Iris pigment epithelial cell (primary cell): ENCODE measurements at regions not wholly inside any gene's neighbourhood (a gene's known extent, or its start where the extent isn't known, plus 50 kb on each side); places are given as distances from the start of the nearest gene placed in this dataset.
"Not testable (repeated sequence)": the region's sequence is repeated elsewhere in the genome, so short reads cannot be mapped to it uniquely, and the experiment has no call there.

Experiments used
- DNase-seq: peaks from one replicate; pipeline ENCODE4 v3.0.0-alpha.2; 2011; ENCODE audit warnings: low read depth

DNA sequence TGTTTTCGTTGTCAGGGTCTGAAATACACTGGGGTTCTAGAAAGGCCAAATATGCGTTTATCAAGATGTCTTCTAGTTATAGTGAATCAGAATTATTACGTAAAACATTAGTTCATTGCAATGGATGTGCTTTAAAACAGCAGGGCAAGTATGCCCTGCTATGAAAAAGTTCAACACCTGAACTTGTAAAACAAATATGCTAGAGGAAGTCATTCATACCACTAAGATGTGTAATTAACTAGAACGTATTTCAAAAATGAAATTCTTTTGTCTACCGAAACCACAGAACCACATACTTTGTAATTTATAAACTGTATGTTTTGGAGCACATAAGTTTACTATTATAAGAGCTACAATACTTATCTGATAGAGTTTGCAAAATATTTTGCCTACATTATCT, 266.2 kb downstream of the KCTD12 start:
- DNase-seq = peak; percentile 80

DNA sequence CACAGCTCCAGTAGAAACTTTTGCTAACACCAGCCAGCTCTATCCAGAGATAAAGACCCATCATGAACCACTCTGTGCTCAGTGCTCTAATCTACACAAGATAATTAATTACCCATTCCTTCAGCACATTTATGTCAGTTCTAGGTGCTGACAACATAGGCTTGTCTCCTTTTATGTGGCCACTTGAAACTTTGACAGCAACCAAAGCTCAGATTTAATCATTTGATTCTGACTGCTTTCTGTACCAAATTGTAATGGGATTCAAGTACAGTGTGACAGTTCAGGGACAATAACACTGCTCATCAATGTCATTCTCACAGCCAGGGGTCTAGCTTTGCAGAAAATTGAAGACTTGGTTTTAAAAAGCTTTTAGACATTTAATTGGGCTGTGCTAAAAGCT, 266.6 kb downstream of the KCTD12 start:
- DNase-seq = no peak

DNA sequence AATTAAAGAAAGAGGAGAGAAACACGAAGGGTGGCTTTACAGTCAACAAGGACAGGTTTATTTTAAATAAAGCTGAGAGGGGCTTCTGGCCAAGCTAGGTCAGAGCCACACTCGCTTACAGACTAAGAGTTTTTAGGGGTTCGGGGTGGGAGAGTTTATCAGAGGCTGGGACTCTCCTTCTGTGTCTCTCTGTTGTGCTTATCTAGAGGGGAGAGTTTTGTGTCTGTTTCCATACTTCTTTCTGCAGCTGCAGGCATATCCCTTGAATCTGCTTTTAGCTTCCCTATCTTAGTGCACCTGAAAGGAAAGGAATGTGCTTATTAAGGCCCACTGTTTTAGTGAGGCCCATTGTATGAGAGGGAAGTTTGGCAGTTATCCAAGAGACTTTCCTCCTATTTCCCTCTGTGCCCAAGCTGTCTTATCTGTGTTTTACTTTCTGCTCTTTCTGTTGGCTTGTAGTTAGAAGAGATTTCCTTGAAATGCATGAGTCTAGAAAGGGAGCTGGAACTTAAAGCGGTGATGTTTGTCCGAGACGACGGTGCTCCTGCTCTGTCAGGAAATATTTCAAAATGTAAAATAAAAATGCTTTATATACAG, 275.3 kb downstream of the KCTD12 start:
- DNase-seq = peak; percentile 6

GRCh38 chr13:76609643-76610042, 276.6 kb downstream of the KCTD12 start:
- DNase-seq = peak; percentile 5

- DNase-seq = no peak
Observed at GRCh38 chr13:76607866-76608265, 278.3 kb downstream of the KCTD12 start.

GRCh38 chr13:76600081-76600480, 286.1 kb downstream of the KCTD12 start:
- peak; percentile 62 for DNase-seq

GRCh38 chr13:76597868-76598267, 288.3 kb downstream of the KCTD12 start:
- DNase-seq = no peak

- peak; percentile 37 for DNase-seq
Observed at GRCh38 chr13:76596216-76596615, 290.0 kb downstream of the KCTD12 start.

DNA sequence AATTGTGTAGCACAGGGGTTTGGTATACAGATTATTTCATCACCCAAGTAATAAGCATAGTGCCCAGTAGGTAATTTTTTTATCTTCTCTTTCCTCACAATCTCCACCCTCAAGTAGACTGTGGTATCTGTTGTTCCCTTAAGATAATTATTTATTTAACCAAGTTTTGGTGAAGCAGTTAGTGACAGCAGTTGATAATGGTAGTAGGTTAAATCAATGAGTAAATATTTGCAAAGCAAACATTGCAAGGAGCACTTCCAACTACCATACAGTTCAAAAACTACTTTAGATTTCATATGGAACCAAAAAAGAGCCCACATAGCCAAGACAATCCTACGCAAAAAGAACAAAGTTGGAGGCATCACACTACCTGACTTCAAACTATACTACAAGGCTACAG, 291.8 kb downstream of the KCTD12 start:
- no peak for DNase-seq

DNA sequence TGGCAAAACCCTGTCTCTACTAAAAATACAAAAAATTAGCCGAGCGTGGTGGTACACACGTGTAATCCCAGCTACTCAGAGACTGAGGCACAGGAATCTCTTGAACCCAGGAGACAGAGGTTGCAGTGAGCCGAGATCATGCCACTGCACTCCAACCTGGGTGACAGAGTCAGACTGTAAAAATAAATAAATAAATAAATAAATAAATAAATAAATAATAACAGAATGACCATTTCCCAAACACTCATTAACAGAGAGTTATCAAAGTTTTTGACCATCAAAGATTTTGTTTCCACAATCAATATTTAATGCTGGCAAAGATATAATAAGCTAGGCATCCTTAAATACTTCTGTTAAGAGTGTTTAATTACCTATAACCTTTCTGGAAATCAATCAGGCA, 299.4 kb downstream of the KCTD12 start:
- no peak for DNase-seq

- DNase-seq = no peak
Observed at GRCh38 chr13:76579701-76580100, 306.5 kb downstream of the KCTD12 start.

DNA sequence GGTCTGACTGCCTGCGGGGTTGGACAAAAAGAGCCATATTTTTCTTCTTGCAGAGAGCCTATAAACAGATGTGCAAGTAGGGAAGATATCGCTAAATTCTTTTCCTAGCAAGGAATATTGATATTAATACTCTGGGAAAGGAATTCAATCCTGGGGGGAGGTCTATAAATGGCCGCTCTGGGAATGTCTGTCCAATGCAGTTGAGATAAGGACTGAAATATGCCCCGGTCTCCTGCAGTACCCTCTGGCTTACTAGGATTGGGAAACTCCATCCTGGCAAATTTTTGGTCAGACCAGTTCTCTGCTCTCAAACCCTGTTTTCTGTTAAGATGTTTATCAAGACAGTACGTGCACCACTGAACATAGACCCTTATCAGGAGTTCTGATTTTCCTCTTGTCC, 310.6 kb downstream of the KCTD12 start:
- not testable (repeated sequence) for DNase-seq

DNA sequence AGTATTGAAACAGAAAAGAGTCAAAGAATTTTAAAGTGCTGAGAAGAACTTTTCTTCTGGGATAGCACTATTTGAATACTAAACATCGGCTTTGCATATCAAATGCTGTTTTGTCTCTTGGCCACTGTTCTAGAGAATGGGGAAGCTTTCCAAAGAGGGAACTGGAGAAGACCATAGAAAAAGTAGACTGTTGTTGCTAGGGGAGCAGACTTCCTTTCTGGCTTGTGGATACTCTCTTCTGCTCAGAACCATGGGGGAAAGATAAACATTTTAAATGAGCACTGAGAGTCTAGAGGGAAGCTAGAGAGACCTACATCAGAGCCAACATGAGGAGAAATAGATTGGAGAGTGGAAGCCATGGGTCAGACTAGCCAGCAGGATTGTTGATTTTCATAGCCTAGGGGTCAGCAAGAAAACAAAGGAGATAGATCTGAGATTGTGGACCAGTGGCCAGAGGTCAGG, 315.7 kb downstream of the KCTD12 start:
- no peak for DNase-seq

DNA sequence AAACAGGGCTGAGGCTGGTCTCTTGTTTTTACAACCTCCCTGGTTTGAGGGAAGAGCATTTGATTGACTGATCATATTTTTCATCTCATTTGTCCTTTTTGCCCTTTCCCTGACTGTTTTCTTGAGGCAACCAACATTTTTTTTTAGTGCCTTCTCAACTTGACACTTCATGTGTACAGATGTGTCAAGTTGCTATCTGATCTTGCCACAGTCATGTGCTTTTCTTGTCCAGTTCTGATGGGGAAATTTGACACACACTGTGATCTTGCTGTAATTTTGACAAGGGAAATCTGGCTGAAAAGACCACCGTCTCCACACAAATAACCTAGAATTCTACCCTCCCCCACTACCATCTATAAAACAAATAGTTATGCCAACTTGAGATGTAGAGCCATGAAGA, 329.6 kb downstream of the KCTD12 start:
- DNase-seq = no peak

DNA sequence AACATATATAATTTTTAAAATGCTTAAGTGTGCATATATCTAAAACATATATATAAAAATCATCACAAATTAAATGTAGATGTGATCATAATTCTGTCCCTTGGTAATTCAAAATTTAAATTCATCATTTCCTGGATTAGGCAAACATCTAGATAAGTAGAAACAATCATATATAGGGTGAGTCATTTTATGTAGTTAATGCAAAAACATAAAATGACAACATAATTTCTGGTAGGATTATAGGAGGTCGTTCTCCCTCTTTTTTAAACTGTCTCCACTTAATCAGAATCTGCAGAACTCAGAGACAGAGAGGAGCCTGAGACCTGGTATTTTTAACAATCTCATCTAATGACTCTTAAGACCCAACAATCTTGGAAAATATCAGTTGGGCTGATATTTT, 333.4 kb downstream of the KCTD12 start:
- no peak for DNase-seq

DNA sequence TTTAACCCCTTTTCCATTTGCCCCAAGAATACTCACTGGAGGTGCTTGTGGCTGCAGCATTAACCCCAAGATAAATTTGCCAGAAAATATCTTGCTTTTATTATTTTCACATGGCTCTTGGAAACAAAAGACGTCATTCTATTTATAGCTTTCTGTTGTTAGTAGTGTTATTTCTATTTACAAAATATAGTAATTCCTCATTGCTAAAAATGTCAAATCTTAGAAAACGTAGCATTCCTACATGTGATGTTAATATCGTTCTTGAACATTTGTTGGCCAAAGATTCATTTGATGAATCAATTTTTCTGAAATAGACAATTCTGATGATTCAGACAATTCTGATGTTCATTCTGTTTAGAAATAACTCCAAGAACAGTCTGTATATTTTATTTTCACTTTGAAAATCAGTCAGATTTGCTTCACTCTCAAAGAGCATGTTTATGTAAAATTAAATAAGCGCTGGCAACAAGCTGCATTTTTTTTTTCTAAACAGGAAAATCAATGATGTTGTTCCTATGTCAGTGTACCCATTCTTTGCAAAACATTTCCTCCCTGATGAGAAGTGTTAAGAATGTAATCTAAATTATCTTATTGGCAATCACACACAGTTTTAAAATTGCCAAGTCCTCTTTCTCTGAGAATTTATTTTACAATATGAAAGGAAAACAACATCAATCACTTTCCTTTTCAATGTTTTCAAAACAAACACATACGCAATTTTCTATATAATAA, 334.0 kb downstream of the KCTD12 start:
- DNase-seq = no peak

DNA sequence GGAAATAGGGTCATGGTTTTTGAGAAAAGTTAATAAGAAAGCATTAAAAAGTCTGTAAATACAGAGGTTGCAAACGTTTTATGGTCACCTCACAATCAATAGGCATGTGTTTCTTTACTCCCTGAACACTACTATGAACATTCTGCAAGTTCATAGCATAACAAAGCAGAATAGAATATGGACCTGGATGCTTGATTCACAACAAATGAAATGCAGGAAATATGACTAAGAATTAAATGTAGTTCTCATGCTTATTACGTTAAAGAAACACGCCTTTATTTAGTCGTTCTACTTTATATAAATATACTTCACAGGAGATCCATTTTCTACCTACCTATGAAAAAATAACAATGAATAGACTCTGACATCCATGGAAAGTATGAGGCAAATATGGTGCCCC, 344.0 kb downstream of the KCTD12 start:
- DNase-seq = no peak

- no peak for DNase-seq
Observed at GRCh38 chr13:76538004-76538403, 348.2 kb downstream of the KCTD12 start.

DNA sequence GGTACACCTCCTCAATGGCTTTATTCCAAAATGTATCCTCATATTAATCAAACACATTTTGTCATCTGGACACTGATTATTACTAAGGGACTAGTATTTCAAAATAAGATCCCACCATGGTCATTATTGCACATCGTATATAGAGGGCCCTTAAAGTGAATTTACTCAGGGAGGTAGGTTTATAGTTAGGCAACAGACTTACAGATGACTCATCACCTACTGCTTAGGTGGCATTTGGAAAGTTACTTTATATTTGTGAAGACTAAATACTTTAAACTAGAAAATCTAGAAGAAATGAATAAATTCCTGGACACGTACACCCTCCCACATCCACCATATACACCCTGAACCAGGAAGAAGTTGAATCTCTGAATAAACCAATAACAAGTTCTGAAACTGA, 353.0 kb downstream of the KCTD12 start:
- peak; percentile 79 for DNase-seq

DNA sequence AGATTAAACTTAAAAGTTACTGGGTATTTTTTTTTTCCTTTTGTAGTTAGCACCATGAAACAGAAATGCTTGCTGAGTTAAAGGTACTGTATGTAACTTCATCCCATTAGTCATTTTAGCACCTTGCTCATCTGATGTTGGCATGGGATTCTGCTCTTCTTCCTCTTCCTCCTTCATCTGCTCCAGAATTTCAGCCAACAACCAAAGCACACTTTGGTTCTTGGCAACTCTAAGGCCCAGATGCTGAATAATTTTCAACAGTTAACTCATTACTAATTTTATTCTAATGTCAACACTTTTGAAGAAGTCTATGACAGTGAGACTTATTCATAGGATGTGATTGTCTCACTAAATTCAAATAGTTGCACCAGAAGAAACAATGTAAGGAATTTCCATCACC, 359.2 kb downstream of the KCTD12 start:
- no peak for DNase-seq

- no peak for DNase-seq
Observed at GRCh38 chr13:76523740-76524340, 362.4 kb downstream of the KCTD12 start.

DNA sequence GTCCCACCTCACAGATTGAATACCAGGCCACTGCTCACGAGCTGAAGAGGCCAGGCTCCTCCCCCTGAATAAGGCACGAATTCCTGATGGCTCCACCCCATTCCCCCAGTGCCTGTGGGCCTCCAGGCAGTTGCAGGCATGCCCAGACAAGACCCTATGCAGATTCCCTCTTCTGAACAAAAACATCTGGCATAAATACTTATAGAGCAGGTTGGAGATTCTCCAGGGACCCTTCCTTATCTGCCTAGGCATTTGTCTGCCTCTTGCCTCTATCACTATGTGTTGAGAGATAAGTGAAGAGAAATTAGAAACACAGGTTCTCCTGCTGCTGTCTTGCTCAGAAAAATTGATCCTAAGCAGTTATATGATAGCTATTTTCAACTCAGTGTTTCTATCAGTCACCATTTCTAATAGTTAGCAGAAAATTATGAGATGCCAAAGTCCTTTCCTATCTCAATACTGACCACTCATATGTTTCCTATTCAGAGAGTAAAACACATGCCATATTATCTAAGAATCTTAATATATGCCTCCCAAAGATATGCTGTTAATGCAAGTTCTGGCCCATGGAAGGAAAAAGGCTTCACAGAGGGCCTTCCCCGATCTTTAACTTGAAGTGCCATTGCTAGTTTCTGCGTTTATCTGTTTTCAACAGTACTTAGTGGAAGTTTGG, 364.0 kb downstream of the KCTD12 start:
- peak; percentile 57 for DNase-seq

GRCh38 chr13:76519685-76520084, 366.5 kb downstream of the KCTD12 start:
- no peak for DNase-seq
